GM21717 (cell line): ENCODE measurements at regions not wholly inside any gene's neighbourhood (a gene's known extent, or its start where the extent isn't known, plus 50 kb on each side); places are given as distances from the start of the nearest gene placed in this dataset.
"Not testable (repeated sequence)": the region's sequence is repeated elsewhere in the genome, so short reads cannot be mapped to it uniquely, and the experiment has no call there.

Experiments used
- ATAC-seq: cut with Tn5 transposase; IDR thresholded peaks from one replicate; pipeline ENCODE4 v1.9.1; 2021; ENCODE audit warnings: mild to moderate bottlenecking, moderate library complexity; ENCODE audit not compliant: unreplicated experiment

- ATAC-seq: no peak
Observed at GRCh38 chr6:77010931-77011542, 452.3 kb downstream of the HTR1B start.

GRCh38 chr6:76992553-76992952, 470.7 kb downstream of the HTR1B start:
- ATAC-seq: no peak

DNA sequence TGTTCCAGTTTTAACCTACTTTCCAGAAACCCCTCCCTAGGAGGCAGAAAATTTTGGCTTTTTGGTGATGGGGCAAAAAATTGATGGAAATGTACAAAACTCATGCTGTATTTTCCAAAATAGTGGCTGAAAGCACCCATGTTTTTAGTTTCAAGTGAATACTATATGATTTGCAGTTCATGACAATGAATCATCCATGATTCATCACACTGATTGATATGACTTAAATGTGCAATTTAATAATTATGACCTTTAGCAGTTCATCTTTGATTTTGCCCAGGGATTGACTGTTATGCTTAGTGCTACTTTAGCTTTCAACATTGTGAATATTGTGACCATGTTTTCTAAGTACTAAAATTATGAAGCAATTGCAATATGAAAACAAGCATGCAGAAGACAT, 478.7 kb downstream of the HTR1B start:
- no peak for ATAC-seq

GRCh38 chr6:76982476-76983199, 480.7 kb downstream of the HTR1B start:
- ATAC-seq: no peak

- ATAC-seq: no peak
Observed at GRCh38 chr6:76972474-76972873, 490.8 kb downstream of the HTR1B start.

- not testable (repeated sequence) for ATAC-seq
Observed at GRCh38 chr6:76959177-76959576, 504.1 kb downstream of the HTR1B start.

DNA sequence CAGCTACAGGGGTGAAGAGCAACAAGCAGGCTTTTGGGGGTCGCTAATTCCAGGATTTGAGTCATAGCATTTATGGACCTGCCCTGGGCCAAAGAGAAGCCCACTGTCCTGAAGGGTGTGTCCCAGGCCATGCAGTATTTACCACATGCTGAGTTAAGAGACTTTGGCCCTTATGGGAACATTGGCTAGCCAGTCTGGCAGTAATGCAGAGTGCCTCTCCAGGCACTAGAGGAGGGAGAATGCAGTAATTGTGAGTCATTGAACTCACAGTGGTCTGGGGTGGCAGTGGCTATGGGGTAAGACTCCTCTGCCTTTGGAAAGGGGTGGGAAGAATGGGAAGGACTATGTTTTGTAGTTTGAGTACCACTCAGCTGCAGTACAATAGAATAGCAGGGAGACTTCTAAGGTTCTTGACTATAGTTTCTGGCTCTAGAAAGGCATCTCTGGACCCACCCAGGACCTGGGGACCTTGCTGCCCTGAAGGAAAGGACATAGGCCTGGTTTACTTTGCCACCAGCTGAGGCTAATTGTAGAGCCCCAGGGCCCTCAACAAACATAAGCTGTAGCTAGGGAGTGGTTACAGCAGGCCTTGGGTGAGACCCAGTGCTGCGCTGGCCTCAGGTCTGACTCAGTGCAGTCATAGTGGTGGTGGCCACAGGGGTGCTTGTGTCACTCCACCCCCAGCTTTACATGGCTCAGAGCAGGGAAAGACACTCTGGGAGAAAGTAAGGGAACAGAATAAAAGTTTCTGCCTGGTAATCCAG, 520.9 kb downstream of the HTR1B start:
- ATAC-seq: no peak

GRCh38 chr6:76940191-76940590, 523.1 kb downstream of the HTR1B start:
- ATAC-seq: no peak

- no peak for ATAC-seq
Observed at GRCh38 chr6:76914737-76915136, 548.6 kb downstream of the HTR1B start.

DNA sequence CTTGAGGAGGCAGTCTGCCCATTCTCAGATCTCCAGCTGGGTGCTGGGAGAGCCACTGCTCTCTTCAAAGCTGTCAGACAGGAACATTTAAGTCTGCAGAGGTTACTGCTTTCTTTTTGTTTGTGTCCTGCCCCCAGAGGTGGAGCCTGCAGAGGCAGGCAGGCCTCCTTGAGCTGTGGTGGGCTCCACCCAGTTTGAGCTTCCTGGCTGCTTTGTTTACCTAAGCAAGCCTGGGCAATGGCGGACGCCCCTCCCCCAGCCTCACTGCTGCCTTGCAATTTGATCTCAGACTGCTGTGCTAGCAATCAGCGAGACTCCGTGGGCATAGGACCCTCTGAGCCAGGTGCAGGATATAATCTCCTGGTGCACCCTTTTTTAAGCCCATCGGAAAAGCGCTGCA, 557.8 kb downstream of the HTR1B start:
- not testable (repeated sequence) for ATAC-seq

- no peak for ATAC-seq
Observed at GRCh38 chr6:76892542-76892941, 570.7 kb downstream of the HTR1B start.

- no peak for ATAC-seq
Observed at GRCh38 chr6:76888351-76888750, 574.9 kb downstream of the HTR1B start.

DNA sequence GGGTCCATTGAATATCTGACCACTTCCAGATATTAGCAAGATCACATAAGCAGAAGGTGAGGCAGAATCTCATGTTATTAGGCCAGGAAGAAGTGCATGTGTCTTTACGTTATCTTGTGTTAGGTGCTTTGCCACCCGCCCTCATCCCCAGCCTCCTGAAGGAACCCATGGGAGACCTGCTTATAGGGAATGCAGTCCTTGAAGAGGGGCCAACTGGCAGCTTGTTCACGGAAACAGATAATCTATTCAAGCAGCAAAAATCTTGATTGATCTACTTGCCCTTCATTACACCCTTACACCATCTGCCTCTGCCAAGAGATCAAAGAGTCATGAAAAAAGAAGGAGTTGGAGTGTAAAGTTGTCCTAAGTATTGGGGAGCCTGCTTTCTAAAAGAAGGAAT, 576.4 kb downstream of the HTR1B start:
- no peak for ATAC-seq

GRCh38 chr6:76885861-76886301, 577.4 kb downstream of the HTR1B start:
- ATAC-seq: no peak

DNA sequence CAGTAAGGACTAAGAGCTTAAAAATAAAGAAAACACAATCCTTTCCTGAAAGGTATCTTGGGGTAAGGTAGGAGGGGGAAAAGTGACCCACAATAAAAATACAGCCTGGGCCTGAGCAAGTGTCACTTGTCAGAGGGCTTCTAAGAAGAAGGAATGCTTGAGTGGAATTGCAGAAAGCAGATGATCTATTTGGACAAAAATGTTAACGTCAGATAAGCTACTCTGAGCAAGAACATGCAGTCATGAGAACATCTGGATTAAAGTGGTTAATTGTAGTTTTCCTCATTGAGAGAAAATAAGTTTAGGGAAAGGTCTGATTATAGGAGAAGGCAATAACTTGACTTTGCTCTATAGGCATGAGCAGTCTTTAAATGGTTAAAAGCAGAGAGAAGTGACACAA, 581.9 kb downstream of the HTR1B start:
- ATAC-seq: no peak

- ATAC-seq: no peak
Observed at GRCh38 chr6:76876922-76877553, 586.3 kb downstream of the HTR1B start.

GRCh38 chr6:76876430-76876829, 586.9 kb downstream of the HTR1B start:
- ATAC-seq: not testable (repeated sequence)

DNA sequence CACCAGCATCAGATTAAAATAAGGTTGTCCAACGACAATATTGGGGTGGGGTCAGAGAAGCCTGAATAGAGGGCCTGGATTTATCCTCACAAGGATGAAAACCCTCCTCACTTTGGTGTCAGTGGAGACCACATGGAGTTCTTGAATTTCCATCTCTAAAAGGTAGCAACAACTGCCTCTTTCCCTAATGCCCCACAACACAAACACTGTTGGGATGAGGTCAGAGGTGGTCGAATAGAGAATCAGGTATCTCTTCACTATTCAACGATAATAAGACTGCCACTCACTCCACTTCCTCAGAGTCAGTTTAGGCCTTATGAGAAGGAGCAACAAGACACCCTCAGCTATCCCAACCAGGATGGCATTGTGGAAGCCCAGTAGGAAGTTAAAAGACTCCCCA, 596.1 kb downstream of the HTR1B start:
- no peak for ATAC-seq

DNA sequence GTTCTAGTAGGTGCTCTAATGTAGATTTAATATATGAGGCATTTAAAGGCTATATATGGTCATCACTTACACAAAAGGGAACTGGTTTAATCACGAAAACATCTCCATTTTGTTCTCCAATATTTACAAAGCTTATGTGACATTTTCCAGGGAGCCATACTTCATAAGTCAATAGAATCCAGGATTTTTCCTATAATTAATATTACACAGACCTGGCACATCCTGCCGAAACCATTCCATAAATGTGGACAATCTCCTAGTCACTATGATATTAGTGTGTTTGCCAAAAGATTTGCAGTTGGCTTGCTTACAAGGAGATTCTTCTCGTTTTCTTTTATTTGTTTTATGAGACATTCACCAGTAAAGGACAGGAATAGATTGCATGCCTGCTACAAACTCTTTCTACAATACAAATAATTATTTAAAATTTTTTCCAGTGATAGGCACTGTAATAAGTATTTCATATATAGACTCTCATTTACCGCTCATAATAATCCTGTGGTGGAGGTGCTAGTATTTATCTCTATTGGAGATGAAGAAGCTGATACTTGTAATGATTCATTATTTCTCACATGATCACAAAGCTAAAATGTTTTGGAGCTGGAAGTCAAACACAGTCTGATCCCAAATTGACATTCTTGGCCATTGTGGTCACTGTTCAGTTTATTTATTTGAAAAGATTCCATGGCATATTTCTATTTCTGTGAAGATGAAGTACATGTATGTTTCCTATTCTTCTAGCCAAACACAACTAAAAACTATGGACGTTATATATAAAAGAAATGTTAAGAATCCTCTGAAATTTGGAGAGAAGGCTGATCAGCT, 597.0 kb downstream of the HTR1B start:
- no peak for ATAC-seq

GRCh38 chr6:76862936-76863335, 600.4 kb downstream of the HTR1B start:
- ATAC-seq: no peak

DNA sequence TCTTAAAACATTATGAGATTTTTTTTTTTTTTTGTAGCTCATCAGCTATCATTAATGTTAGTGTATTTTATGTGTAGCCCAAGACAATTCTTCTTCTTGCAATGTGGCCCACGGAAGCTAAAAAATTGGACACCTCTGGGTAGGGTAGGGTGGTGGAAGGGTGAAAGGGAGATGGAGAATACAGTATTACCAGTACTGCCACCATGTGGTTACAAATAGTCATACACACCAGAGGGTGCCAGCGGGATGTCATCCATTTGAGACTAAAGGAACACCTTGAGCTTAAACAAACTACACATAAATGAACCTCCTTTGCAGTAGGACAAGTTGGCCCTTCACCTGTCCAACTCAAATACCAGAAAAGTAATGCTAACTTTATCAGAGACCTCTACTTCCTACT, 601.9 kb downstream of the HTR1B start:
- peak; percentile 90 for ATAC-seq
